SH-SY5Y (cell line): ENCODE measurements at regions not wholly inside any gene's neighbourhood (a gene's known extent, or its start where the extent isn't known, plus 50 kb on each side); places are given as distances from the start of the nearest gene placed in this dataset.

ENCODE experiments used
- GATA2 ChIP-seq: IDR thresholded peaks from 2 replicates; pipeline ENCODE4 v1.6.1; 2011; ENCODE audit warnings: mild to moderate bottlenecking, low read depth, low read length
- GATA3 ChIP-seq: IDR thresholded peaks from 2 replicates; pipeline ENCODE4 v1.6.1; 2011; ENCODE audit warnings: low read depth, mild to moderate bottlenecking, low read length, moderate library complexity

- TF ChIP-seq GATA2 = no peak
- TF ChIP-seq GATA3 = no peak
Observed at GRCh38 chr5:118657576-118657975, 330.8 kb downstream of the DTWD2 start.

DNA sequence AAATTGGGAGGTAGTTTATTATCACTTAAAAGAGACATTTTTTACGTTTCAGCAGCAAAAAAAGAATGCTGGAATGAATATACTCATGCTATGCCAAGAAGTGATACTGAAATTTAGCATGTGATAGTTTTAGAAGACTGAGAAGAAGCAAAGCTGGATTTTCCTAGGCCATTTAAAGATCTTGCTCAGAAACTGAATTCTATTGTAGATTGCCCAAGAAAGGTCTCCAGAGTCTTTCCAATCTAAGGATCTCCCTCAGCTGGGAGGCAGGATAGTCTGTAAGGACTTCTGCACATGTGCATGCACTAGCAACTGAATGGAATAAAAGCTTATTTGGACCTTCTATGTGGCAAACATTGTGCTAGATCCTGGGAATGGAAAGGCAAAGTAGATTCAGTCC is 334.5 kb downstream of the DTWD2 start:
- TF ChIP-seq GATA3 = no peak

- TF ChIP-seq GATA3 (no peak), GATA2 (no peak)
Observed at GRCh38 chr5:118653183-118653582, 335.2 kb downstream of the DTWD2 start.

DNA sequence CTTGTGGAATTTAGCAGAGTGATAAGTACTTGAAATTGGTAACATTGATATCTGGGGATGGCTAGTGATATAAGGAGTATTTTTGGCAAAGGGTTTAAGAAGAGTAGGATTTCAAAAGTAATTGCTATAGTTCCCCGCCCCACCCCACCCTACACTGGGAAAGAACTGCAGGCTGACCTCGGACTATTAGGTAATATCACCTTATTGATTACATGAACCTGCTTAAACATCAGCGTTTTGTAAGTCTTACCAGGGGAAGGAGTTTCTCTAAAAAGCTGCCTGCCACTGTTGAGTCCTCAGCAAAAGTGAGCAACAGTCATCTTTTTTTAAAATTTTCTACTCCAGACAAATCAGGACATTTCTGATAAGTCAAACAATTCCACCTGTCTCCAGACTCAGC is 337.3 kb downstream of the DTWD2 start:
- TF ChIP-seq GATA2 (no peak), GATA3 (no peak)

DNA sequence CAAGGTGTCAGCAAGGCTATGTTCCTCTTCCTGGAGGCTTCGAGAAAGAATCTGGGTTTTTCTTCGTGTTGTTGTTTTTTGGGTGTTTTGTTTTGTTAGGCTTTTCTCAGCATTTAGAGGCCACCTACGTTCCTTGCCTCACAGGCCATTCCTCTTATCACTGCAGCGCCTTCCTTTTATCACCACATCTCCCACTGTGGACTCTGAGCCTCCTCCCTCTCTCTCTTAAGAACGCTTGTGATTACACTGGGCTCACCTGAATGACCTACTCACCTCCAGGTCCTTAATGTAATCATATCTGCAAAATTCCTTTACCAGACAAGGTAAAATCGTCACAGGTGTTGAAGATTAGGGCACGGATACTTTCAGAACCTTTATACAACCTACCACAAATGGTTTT is 340.8 kb downstream of the DTWD2 start:
- no peak for TF ChIP-seq GATA2
- no peak for TF ChIP-seq GATA3

DNA sequence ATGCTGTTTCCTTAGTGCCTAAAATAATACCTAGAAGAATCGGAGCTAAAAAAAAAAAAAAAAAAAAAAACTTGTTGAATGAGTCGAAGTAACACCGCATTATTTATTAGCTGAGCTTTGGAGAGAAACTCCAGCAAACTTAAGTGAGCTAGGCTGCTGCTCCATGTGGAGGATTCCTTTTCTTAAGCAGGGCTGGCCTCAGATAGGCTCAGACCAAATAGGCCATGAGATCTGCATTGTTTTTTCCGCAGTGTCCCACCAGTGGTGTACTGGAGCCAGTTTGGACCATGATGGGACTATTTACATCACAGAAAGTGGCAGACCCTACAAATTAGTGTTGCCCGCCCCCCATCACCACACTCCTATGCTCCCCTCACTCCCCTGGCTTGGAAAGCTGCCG is 341.4 kb downstream of the DTWD2 start:
- TF ChIP-seq GATA3 (no peak), GATA2 (no peak)

GRCh38 chr5:118637947-118638670 is 350.2 kb downstream of the DTWD2 start:
- TF ChIP-seq GATA3 (no peak), GATA2 (no peak)

- TF ChIP-seq GATA3 (no peak), GATA2 (no peak)
Observed at GRCh38 chr5:118628660-118629354, 359.5 kb downstream of the DTWD2 start.

- no peak for TF ChIP-seq GATA2
- no peak for TF ChIP-seq GATA3
Observed at GRCh38 chr5:118620233-118620632, 368.1 kb downstream of the DTWD2 start.

GRCh38 chr5:118619823-118620222 is 368.5 kb downstream of the DTWD2 start:
- TF ChIP-seq GATA2 = no peak

DNA sequence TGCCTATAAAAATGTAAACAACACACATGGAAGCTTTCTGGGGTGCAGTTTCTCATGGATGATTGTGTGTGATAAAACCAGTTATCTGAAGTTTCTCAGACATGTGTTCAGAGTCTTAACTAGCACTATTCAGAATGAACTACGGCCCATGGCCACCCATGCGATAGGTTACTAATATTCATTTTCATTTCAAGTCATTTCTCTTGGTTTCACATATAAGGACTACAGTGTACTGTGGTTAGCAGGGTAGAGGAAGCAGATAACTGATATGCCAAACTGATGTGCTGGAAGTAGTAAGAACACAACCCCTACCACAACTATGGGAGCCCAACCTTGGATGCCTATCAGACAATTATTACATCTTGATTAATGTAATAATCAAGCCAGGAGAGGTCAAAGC is 372.1 kb downstream of the DTWD2 start:
- TF ChIP-seq GATA3 = no peak
- no peak for TF ChIP-seq GATA2

DNA sequence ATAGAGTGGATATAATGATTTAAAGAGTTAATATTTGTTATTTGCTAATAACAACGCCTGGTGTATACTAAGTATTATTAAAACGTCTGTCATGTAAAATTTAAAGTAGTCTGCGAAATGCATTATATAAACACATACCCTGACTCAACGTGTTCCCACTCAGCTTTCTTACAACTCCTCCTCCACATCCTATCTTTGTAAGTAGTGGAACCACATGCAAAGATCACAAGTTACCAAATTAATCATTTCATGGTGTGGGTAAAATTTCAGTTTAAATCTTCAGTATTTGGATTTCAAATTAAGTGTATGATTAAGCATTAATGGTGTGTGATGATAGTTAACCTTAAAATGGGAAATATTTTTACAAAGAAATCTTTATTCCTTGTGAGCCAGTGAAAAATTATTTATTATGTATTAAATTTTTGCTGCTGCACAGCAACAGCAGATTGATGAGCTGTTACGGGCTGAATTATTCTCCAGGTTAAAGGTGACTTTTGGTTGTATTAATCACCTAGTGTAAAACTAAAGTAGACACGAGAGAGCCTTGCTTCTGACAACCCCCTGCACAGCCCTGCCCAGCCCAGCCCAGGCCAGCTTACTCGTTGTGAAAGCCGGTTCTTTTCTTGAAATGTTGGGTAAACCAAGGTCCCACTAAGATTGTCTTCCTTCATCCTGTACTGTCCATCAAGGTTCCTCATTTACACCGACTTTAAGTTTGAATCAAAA is 373.5 kb downstream of the DTWD2 start:
- TF ChIP-seq GATA2 = no peak
- TF ChIP-seq GATA3 = no peak

GRCh38 chr5:118611332-118611945 is 376.9 kb downstream of the DTWD2 start:
- TF ChIP-seq GATA2 = no peak
- TF ChIP-seq GATA3 = no peak

- TF ChIP-seq GATA2 (no peak), GATA3 (no peak)
Observed at GRCh38 chr5:118606940-118607339, 381.4 kb downstream of the DTWD2 start.
